ENCODE measurements at regions not wholly inside any gene's neighbourhood (a gene's known extent, or its start where the extent isn't known, plus 50 kb on each side); places are given as distances from the start of the nearest gene placed in this dataset.

DNA sequence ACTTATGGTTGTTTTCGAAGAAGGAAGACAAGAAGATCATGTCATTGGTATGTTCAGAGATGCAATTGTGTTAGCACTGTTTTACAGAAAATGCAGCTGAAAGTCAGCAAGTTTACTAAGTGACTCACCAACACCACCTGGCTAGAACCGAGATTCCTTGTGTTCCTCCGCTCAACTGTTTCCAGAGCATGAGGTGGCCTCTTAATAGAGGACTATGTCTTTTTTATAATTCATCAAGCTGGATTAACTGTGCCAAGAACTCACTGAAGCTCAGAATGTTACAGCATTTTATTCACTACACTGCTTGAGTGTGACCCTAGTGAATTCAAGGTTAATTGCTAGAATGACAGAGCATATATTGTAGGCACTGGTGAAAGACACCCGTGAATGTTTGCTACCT, 1573.5 kb upstream of the TENM3 start:
- TF ChIP-seq, protein P1, sequence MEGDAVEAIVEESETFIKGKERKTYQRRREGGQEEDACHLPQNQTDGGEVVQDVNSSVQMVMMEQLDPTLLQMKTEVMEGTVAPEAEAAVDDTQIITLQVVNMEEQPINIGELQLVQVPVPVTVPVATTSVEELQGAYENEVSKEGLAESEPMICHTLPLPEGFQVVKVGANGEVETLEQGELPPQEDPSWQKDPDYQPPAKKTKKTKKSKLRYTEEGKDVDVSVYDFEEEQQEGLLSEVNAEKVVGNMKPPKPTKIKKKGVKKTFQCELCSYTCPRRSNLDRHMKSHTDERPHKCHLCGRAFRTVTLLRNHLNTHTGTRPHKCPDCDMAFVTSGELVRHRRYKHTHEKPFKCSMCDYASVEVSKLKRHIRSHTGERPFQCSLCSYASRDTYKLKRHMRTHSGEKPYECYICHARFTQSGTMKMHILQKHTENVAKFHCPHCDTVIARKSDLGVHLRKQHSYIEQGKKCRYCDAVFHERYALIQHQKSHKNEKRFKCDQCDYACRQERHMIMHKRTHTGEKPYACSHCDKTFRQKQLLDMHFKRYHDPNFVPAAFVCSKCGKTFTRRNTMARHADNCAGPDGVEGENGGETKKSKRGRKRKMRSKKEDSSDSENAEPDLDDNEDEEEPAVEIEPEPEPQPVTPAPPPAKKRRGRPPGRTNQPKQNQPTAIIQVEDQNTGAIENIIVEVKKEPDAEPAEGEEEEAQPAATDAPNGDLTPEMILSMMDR (IDR thresholded peaks at IDR 0.05; ENCODE audit: low read depth, low read length, missing control alignments) = no peak
- DNase-seq (ENCODE audit: extremely low read depth, low read depth) = no peak
- no peak overlapping the region for H3K4me3 ChIP-seq (replicated peaks; ENCODE audit: low read depth, low read length)

DNA sequence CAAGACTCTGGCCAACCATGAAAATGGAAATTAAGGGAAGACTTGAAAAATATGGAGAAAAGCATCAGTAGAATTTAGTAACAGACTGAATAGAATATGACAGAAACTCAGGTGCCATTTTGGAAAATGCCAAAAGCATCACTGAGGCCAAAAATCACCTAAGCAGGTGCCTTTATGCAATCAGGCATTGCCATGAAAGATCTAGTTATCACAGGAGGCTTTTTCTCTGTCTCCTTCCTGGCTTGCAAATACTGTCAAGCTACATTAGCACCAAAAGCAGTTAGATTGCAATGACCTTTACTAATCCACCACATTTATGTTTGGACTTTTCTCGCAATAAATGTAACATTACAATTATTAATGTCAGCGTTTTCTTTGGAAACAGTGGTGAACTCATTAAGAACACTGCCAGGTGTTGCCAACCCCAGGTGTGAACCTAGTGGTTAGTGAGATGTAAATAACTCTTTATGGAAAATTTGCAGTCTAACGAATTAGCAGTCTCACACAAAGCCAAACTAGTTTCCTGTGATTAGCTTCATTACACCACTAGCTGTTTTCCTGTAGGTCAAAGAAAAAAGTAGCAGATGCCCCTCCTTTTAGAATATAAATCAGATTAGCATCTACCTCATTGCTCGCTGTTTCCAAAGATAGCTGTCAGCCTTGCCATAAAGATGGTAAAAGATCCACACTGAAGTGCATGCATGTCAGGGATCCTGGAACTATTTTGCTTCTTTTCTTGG, 1568.4 kb upstream of the TENM3 start:
- H3K4me3 ChIP-seq (replicated peaks; ENCODE audit: low read depth, low read length) = no peak overlapping the region
- DNase-seq (ENCODE audit: extremely low read depth, low read depth) = no peak
- TF ChIP-seq, protein P1 (IDR thresholded peaks at IDR 0.05; ENCODE audit: low read depth, low read length, missing control alignments) = no peak

DNA sequence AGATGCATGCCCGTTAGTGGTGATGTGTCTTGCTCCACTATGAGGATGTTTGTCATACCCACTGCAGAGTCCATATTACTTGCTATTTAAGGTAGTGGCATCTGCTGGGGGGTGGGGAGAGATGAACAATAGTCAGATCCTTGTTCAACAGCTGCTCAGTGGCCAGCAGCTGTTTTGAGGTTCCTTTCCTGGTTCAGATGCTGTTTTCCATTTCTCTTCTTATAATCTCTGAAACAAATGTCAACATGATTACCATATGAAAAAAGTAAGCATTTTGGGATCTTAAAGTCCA, 1567.9 kb upstream of the TENM3 start:
- no peak overlapping the region for H3K4me3 ChIP-seq (replicated peaks; ENCODE audit: low read depth, low read length)
- DNase-seq (ENCODE audit: extremely low read depth, low read depth) = no peak
- TF ChIP-seq, protein P1 (IDR thresholded peaks at IDR 0.05; ENCODE audit: low read depth, low read length, missing control alignments) = no peak

DNA sequence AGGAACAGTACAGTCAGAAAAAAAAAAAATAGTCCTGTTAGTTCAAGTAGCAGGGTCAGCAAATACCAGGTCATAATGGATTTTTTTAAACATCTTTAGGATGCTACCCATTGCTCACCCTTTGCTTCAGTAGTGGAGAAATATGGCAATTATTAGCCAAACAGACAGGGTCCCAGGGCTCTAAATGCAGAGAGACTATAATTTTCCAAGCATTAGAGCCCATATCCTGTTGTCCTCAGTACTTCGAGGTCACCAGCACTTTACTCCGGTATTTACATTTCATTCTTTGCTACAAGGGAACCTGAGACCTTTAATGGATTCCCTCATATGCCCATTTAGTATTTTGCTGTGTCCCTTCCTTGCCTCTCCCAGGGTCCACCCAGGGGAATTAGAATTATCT, 1562.9 kb upstream of the TENM3 start:
- no peak overlapping the region for H3K4me3 ChIP-seq (replicated peaks; ENCODE audit: low read depth, low read length)
- DNase-seq (ENCODE audit: extremely low read depth, low read depth) = no peak
- TF ChIP-seq, protein P1 (IDR thresholded peaks at IDR 0.05; ENCODE audit: low read depth, low read length, missing control alignments) = no peak

DNA sequence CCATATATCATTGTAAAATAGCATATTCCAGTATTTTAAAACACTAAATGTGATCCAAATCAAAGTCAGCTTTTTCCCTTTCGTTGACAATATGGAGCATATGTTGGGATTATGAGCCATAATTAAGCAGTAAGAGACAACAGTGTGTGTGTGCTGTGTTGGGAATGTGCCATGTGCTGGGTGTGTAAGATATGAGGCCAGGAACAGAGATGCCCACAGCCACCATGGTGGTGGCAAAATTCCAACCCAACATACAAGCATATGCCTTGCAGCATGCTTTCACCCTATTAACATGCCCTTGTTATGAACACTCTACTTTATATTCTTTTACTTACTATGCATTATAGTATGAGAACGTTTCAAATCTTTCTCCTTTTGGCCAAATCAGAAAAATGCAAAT, 1560.4 kb upstream of the TENM3 start:
- DNase-seq (ENCODE audit: extremely low read depth, low read depth) = no peak
- TF ChIP-seq, protein P1 (IDR thresholded peaks at IDR 0.05; ENCODE audit: low read depth, low read length, missing control alignments) = no peak
- H3K4me3 ChIP-seq (replicated peaks; ENCODE audit: low read depth, low read length) = no peak overlapping the region

DNA sequence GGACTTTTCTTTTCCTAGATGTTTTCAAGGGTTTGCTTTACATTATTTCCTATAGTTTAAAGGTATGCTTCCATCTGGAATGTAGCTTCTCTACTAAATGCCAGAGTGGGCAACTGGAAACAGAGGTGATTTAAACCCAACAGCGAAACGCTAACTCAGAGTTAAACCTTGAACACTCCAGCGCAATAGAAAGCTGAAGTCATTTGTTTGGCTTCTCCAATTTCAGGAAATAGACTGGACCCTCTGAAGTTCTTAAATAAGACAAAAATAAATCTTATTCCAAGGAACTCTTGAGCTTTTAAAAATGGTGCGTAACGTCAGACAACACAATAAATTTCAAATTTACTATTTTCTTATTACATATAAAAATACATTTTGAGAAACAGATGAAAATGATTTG, 1560.0 kb upstream of the TENM3 start:
- no peak for DNase-seq (ENCODE audit: extremely low read depth, low read depth)
- TF ChIP-seq, protein P1 (IDR thresholded peaks at IDR 0.05; ENCODE audit: low read depth, low read length, missing control alignments) = no peak
- H3K4me3 ChIP-seq (replicated peaks; ENCODE audit: low read depth, low read length) = no peak overlapping the region

DNA sequence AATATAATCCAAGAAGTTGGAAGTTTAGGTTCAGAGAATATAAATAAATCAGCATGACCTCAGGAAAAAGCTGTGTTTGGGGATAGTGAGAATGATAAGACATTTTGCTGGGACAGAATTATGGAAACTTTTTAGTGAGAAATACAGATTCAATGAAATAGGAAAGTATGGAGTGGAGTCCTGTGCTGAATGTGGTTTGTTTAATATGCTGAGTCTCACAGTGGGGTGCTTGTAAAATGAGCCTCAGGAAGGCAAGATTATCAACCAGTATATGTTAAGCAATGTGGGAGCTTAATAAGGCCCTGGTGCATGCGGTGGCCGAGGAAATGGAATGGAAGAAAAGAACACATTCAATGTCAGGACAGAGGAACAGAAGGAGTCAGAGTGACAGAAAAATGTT, 1554.7 kb upstream of the TENM3 start:
- H3K4me3 ChIP-seq (replicated peaks; ENCODE audit: low read depth, low read length) = no peak overlapping the region
- DNase-seq (ENCODE audit: extremely low read depth, low read depth) = no peak
- TF ChIP-seq, protein P1 (IDR thresholded peaks at IDR 0.05; ENCODE audit: low read depth, low read length, missing control alignments) = no peak

All from HFF-Myc (cell line).